NCI-H526 (cell line): ENCODE measurements at regions not wholly inside any gene's neighbourhood (a gene's known extent, or its start where the extent isn't known, plus 50 kb on each side); places are given as distances from the start of the nearest gene placed in this dataset.
"Not testable (repeated sequence)": the region's sequence is repeated elsewhere in the genome, so short reads cannot be mapped to it uniquely, and the experiment has no call there.

ENCODE experiments used
- DNase-seq, 2 experiments: peaks; one replicate each; lab custom pipeline; 2025; lab: John Stamatoyannopoulos, UW

DNA sequence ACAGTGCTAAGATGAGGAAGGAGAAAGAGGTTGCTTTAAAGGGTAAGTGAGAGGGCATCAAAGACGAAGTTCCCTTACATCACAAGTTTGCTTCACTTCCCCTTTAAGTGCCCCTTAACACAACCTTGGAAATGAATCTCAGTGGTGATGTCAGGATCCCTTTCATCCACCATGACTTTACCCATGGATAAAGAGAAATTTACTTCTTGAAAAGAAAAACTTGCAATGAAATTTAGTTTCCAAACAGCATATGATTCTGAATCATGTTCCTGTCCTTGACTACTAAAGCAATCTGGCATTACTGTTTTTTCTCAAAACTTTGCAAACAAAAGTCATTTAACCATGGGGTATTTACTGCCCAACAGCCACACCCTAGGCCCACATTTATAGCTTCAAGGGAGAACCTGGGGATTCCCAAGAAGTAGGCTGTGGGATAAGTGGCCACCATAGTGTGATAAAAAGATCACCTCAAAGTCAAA, 135.9 kb downstream of the ITGB8 start:
- no peak for DNase-seq

DNA sequence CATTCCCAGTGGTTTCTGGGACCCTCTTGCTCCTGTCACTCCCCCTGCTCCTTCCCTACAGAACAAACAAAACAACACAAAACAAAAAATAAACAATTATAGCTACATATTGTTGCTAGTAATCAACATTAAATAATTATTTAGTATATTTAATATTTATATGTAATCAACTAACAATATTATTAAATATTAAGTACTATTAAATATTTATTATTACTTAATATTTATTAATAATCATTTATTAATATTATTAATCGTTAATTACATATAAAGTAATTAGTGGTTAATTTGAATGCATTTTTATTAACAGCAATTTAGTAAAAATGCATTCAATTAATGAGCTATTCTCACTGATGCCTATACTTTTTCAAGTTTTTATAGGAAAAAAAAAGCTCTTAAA, 139.4 kb downstream of the ITGB8 start:
- DNase-seq: no peak

DNA sequence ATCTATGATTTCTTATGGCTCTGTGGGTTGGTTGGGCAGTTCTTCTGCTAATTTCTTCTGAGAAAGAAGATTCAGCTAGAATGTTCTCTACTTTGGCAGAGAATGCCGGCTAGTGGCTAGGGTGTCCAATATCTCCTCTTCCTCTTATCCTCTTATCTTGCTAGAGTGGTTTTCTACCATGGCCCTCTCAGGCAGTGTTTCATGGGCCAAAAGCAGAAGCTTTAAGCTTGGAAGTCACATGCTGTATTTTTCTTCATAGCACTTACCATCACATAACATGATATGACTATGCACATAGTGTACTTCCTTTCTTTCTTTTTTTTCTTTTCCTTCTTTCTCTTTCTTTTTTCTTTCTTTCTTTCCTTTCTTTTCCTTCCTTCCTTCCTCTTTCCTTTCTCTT, 140.0 kb downstream of the ITGB8 start:
- DNase-seq: no peak

DNA sequence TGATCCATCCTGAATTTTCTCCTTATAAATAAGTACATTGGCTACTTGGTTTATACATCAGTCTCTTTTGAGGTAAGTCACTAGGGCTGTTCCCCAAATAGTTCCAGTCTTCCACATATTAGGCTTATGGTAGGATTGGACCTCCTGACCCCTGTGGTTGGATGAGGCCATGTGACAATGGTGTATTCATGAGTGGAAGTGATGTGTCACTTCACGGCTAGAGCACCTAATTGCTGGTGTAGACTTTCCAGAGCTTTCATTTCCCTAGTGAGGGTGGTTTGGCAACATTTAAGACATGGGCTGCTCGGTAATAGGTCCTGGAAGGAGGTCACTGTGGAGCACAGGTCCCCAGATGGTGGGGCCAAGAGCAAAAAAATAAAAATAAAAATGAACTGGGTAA, 141.2 kb upstream of the ABCB5 start:
- no peak for DNase-seq

DNA sequence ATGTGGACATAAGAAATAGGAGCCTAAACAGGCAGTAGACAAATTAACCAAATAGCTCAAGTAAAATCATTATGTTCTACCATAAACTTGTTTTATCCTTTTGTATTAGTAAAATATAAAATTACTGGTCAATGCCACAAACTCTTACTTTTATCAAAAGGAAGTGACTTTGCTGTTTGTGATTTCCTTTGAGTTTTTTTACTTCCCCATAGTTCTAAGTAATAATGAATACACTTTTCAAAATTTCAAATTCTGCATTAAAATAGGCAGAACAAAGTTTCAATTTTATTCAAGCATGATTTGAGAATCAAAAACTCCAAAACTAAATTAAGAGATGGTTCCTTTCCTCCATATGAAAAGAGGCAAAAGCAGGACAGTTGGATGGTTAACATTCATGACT, 139.7 kb upstream of the ABCB5 start:
- DNase-seq: no peak

DNA sequence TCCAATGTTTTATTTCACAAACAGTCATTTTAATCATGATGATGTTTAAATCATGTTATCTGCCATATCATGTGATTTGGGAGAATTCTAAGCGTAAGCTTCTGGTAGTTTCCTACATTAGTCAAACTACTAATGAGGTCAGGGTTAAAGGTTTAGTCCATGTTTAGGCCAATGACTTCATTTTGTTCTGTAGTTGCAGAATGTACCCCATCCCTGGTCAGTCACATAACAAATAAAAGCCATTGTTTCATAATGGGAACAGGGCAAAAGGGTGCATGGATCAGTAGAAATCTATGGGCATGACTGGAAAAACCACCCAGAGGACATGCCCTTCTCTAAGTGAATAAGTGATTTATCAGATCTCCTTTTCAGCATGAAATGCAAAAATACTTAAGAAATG, 138.4 kb upstream of the ABCB5 start:
- DNase-seq: no peak

DNA sequence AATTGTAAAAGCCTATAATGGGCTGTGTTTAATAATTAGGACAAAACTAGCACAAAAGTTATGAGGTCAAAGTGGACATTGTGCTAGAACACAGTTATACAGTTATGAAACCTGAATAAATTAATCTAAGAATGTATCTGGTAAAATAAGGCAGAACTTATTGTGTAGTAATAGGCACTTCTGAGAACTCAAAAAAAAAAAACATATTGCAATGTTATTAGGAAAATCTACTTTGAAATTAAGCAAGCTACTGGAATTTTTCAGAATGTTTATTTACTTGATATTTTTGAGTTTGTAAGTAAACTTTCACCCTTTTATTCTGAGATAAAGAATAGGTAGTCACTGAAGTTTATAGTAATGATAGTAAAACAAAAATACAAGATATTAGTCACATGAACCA, 135.8 kb upstream of the ABCB5 start:
- DNase-seq: no peak

DNA sequence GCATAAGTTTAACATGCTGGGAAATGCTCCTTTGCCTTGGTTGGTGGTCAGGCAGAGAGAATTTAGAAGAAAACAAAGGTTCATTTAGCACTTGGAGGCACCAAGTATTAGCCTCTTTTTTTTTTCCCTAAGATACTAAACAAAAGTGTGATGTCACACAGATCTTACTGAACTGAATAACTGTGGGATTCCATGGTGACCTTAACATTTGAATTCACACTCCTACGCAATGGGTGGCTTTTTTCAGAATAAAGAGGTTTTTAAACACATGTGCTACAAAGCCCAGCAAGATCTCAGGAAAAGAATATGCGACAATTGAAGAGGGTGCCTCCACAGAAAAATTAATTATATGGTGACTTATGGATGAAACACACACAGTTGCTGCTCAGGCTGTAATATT, 133.4 kb upstream of the ABCB5 start:
- no peak for DNase-seq

DNA sequence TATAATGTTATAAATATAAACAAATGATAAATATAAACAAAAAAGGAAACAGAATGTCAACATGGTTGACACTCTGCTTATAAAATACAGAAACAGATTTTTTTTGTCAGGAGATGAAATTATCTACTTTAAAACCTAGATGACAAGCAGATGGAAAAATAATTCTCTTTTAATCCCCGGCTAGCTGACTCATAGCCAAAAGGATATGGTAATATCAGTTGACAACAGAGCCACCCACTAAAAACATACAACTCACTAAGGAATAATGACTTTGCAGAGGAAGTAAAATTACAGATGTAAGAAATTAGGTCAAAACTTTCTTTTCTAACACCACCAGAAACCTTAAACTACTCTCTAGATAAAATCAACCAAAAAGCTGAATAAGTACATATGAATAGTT, 131.1 kb upstream of the ABCB5 start:
- no peak for DNase-seq

DNA sequence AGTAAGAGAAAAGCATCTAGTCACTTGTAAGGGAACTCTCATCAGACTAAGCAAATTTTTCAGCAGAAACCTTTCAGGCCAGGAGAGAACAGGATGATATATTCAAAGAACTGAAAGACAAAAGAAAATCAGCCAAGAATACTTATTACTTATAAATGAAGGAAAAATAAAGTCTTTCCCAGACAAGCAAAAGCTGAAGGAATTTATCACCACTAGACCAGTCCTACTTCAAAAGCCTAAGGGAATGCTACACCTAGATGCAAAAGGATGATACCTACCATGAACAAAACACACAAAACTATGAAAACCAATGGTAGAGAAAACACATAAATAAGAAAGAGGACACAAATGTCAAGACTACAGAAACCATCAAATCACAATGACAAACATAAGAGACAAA, 126.6 kb upstream of the ABCB5 start:
- no peak for DNase-seq

DNA sequence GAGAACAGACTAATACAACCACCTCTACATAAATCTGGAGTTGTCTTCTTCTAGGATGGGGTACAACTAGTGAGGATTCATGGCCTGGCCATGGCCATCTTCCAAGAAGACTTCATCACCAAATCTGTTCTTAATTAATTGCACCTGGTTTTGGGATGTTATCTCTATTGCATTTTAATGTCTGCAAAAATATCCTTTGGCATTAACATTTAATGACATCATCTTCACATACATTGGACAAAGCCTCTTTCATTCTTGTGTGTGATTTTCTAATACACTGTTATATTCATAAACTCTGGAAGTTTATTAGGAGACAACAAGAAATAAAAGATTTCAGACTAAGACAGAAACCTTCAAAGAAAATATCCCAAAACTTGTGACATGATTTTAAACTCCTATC, 124.2 kb upstream of the ABCB5 start:
- no peak for DNase-seq

DNA sequence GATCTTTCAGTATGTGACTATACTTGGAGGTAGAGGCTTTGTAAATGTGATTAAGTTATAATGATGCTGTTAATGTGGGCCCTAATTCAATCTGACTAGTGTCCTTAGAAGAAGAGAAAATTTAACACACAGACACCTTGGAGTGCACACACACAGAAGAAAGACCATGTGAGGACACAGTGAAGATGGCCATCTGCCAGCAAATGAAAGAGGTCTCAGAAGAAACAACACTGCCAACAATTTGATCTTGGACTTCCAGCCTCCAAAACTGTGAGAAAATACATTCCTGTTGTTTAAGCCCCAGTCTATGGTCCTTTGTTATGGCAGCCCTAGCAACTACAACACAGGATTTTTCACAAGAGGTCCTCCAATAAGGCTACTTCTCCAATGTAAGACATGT, 120.9 kb upstream of the ABCB5 start:
- no peak for DNase-seq

DNA sequence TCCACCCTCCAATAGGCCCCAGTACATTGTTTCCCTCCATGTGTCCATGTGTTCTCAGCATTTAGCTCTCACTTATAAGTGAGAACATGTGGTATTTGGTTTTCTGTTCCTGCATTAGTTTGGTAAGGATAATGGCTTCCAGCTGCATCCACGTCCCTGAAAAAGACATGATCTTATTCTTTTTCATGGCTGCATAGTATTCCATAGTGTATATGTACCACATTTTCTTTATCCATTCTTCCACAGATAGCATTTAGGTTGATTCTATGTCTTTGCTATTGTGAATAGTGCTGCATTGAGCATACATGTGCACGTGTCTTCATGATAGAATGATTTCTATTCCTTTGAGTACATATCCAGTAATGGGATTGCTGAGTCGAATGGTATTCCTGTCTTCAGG, 114.0 kb upstream of the ABCB5 start:
- not testable (repeated sequence) for DNase-seq

DNA sequence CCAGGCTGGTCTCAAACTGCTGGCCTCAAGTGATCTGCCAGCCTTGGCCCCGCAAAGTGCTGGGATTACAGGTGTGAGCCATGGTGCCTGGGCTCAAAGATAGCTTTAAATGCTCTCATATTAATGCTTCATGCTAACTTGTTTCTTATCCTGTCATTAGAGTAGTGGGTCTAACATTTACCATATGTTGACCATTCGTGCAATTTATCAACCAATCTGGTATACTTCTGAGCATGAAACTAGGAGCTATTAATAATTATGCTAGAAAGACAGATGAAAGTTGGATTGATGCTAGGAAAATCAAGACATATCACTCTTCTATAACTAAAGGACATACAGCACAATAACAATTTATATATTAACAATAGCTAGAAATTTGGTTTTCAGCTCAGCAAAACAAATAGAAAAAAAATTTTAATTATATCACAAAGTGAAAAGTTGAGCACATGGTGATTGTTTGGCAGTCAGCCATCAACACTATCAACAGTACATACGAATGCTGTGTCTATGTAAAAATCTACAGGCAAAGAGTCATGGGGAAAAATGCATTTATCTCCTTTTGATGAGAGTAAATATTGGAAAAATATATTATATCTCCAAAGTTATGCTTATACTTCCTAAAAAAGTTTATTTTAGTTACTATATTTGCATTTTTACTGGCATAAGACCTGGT, 112.1 kb upstream of the ABCB5 start:
- no peak for DNase-seq

DNA sequence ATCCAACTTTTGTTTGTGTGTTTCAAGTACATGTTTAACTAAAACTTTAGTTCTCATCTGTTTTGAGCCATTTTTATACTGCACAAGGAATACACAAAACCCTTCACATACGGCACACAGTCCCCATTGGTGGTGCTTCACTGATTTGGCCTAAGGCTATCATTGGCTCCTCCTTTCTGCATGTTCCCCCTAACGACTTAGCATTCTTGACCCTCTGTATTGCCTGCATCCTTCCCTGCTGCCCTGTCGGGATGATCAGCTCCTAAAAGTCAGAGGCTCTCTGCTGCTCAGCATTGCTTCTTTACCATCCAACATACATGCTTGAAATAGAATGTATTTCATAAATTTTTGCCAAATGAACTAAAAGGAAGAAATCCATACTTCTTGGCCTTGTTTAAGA, 111.4 kb upstream of the ABCB5 start:
- no peak for DNase-seq

DNA sequence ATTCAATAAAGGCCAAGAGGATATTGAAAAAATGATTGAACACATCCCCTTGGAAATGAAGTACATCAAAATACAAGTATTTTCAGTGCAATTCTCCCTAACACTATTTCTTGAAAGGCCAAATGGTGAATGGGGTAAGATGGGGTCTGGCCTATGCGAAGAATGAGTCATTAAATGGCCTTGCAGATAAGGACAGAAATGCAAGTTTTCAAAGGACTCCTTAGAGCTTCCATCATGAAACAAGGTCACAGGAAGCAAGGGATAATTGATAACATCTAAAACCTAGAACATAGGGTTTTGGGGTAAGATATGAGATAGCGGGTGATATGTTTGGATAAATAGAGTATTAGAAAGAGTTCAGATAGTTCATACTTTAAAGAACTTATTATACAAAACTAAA, 109.3 kb upstream of the ABCB5 start:
- DNase-seq: no peak

DNA sequence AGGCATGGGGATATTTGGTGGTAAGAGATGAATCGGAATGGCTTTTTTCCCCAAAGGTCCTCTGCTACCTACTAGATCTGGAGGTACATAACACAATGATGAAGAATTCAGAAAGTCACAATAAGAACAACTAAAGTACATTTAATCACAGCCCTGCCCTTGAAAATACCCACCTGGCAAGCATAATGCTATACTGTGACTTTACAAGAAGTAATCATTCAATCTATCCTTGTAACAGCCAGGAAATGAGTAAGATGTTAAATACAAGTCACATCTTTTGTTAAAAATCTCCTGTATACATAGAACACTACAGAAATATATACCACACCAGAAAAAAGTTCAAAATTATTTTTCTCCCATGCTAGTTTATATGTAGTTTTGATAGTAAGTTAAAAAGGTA, 108.3 kb upstream of the ABCB5 start:
- DNase-seq: no peak

DNA sequence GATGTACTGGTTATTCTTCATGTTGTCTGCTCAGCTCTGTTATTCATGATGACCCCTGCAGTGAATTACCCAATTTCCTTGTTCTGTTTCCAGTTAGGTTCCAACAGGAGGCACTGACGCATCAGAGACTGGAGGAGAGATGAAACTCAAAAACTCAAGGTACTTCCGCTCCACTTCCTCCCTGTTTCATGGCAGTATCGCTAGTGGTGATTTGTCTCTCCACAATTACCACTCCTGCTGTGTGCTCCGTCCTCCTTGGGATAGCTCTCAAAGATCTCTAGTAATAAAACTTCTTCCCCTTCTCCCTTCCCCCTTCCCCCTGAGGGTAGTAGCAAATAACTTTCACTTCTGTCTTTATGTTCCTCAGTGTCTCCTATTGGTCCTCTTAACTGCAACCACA, 107.4 kb upstream of the ABCB5 start:
- DNase-seq: no peak

DNA sequence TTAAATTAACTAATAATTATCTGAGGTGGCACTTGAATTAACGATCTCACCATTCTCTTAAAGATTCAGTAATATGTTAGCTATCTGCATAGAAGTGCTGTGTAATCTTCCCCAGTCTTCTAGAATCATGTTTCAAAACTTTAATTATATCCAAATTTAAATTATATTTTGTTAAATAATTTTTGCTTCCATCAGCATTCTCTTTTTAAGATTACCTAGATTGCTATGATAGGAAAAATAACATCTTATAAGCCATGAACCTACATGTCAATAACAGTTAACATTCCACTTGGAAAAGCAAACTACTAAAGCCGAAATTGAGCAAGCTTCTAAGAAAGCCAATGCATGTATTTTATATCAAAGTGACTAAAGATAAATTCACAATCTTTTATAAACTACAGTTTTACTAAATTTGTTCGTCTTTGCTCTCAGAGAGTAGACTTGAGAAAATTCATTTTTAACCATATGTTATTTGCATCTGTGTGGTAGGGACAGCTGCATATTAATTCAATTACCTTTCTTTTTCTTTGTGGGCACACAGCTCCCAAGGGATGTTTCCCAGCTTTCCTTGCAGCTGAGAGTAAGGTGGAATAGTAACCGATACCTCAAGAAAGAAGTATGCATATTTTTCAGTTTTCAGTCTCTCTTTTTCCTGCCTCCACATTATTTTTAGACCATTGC, 105.4 kb upstream of the ABCB5 start:
- no peak for DNase-seq

DNA sequence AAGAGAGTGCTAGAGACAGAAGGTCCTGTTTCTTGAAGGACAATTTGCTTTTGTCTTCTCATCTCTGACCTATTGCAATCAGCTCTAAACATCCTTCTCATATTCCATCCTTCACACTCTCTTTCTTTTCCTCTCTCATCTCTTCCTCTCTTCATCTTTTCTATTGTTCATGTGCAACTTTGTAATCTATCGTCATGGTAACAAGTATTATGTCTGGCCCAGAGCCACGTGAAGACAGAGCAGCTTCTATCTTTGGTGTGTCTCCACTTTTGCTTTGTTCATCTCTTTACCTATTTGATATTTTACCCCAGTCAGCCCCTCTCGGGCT, 104.9 kb upstream of the ABCB5 start:
- no peak for DNase-seq

DNA sequence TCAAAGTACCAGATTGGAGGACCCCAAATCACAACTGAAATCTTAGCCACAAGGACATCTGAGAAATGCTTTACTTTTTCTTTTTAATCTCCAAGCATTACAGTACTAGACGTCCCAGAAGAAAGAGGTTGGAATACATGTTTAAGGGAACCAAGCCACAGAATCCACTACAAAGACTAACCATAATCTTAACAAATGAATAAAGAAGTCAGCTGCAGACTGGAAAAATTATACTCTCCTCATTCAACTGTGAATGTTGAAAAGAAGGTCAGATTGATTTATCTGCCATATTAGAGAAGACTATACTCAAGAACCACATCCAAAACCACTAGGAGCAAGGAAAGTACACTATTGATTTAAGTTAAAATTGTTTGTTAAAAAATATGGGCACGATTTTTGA, 102.1 kb upstream of the ABCB5 start:
- DNase-seq: no peak

DNA sequence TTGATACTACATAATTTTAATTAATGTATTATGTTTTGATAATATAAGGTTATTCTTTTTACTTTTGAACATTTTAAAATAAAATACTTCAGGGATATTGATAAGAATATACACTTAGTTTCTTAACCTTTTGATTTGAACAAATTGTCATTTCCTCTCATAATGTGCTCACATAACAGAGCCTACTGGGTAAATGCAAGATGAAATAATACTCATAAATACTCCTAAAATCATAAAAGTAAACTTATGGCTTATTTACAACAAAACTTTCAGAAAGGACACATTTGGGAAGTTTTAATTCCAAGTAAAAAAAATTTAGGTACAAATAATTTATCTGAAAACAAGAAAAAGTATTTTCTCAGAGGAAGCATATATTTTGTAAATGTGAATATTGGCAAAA, 101.6 kb upstream of the ABCB5 start:
- DNase-seq: no peak

DNA sequence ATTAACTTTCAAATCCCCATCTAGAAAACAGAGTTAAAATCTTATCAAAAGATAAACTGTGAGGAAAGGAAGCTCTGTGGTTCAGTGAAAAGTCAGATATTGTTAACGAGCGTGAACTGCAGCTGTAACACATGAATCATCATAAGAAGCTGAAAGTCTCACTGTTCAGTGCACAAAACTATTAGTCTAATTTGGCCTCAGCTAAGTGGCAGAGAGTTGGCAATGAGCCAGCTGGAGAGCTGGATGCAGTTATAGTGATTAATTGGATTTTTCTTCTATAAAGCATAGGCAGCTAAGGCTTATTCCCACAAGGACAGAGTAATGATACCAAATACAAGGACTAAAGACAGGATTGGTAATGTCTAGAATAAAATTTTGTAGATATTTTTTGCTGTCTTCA, 101.1 kb upstream of the ABCB5 start:
- peak in 1 of 2 experiments; percentile 22 for DNase-seq

DNA sequence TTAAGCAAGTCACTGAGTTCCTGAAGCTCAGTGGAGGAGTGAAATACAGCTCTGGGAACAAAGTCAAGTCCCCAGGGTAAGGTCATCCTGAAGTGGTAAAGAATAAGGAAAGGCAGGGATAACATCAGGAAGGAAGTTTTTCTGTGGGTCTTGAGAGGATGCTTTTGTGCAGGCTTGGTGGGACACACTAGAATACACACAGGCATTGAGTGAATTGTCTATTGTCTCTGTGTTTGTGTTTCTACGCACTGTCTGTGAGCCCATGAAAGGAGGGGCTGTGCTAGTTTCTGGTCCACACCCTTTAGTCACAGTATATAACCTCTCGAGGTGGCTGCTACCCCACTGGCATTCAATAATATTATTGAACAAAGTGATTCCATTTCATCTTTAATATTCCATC, 95.8 kb upstream of the ABCB5 start:
- DNase-seq: no peak
